Rectal smooth muscle tissue (tissue), 1 donor: ENCODE measurements at regions not wholly inside any gene's neighbourhood (a gene's known extent, or its start where the extent isn't known, plus 50 kb on each side); places are given as distances from the start of the nearest gene placed in this dataset.

Source experiments
- H3K27ac ChIP-seq: one replicate; pipeline ENCODE4 v1.7.0; 2013; ENCODE audit warnings: low read depth, low read length, inconsistent platforms
- H3K27me3 ChIP-seq: one replicate; pipeline ENCODE4 v1.7.0; 2013; ENCODE audit warnings: low read length; ENCODE audit not compliant: control insufficient read depth, insufficient read depth
- H3K36me3 ChIP-seq: one replicate; pipeline ENCODE4 v1.7.0; 2013; ENCODE audit warnings: low read length; ENCODE audit not compliant: control insufficient read depth, insufficient read depth
- H3K4me1 ChIP-seq: one replicate; pipeline ENCODE4 v1.7.0; 2013; ENCODE audit warnings: low read length; ENCODE audit not compliant: control insufficient read depth, insufficient read depth
- H3K4me3 ChIP-seq: one replicate; pipeline ENCODE4 v1.7.0; 2013; ENCODE audit warnings: low read length
- H3K9ac ChIP-seq: one replicate; pipeline ENCODE4 v1.7.0; 2013; ENCODE audit warnings: low read length

DNA sequence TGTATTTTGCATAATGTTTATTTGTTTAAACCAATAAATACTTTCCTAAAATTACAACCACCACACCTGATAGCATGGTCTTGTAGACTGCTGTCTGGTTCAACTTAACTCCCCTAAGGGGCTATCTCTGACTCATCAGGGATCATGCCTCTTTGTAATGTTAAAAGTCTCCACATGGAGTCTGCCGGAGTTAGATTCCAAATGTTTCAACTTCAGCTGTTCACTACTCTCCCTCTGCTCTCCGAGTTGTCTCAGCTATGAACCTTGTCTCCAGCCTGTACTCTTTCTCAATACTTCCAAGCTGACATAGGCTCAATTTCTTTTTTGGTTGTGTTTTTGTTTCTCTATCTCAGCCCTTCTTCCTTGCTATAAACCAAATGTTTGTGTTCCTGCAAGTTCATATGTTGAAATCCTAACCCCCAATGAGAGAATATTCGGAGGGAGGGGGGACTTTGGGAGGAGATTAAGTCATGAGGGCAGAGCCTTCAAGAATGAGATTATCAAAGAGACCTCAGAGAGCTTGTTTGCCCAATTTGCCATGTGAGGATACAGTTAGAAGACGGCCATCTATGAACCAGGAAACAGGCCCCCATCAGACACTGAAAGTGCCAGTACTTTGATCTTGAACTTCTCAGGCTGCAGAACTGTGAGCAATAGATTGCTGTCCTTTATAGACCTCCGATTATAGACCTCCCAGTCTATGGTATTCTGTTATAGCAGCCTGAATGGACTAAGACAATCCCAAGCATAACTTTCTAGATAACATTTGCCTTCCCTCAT lies 858.2 kb downstream of the VRK1 start:
- no peak overlapping the region for H3K9ac ChIP-seq
- H3K4me3 ChIP-seq, result no peak overlapping the region
- no peaks in the 10 kb centered on the region for H3K27me3 ChIP-seq
- no peaks in the 10 kb centered on the region for H3K4me1 ChIP-seq
- H3K36me3 ChIP-seq, result no peaks in the 10 kb centered on the region
- H3K27ac ChIP-seq, result no peak overlapping the region

DNA sequence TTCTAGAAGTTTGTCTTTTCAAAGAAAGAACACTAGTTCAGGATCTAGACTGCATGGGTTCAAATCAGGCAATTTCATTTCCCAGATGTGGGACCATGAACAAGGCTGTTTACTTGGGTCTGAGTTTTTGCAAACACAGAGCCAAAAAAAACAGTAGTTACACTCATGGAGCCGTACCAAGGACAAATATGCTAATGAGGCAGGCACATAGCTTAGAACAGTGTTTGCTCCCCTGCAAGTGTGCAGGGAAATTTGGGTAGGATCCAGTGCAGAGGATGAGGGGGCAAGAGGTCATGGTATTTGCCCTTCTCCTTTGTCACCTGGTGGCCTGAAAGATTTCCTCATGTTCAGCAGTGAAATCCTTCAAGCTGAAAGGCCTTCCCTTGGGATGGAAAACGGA lies 860.4 kb downstream of the VRK1 start:
- H3K9ac ChIP-seq, result no peak overlapping the region
- no peaks in the 10 kb centered on the region for H3K36me3 ChIP-seq
- no peaks in the 10 kb centered on the region for H3K27me3 ChIP-seq
- no peak overlapping the region for H3K4me3 ChIP-seq
- no peaks in the 10 kb centered on the region for H3K4me1 ChIP-seq
- H3K27ac ChIP-seq, result no peak overlapping the region

DNA sequence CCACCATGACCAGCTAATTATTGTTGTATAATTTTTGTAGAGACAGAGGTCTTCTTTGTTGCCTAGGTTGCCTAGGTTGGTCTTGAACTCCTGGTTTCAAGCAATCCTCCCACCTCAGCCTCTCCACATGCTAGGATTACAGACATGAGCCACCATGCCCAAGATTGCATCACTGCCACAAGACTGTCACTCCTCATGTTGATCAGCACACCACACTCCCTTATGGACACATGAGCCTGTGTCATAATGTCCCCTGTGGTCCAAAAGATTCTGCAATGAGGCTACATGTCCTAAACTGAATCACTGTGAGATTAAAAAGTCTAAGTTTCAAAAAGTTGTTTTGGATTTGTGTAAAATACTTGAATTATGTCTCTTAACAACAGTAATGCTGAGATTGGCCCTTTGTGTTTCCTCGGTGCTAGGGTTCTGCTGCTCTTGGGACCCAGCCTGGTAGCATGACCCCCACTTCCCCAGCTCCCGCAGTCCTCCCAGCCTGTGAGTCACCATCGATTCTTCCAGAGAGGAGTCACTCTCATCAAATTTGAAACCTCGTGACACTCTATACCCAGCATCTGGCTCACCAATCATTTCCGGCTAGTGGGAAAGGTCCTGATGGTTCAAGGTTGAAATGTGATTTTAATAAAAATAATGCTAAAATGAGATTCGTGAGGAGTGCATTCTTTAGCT lies 890.9 kb downstream of the VRK1 start:
- Histone ChIP-seq H3K27me3 (no peaks in the 10 kb centered on the region), H3K27ac (no peak overlapping the region), H3K4me1 (no peaks in the 10 kb centered on the region), H3K9ac (no peak overlapping the region), H3K36me3 (no peaks in the 10 kb centered on the region), H3K4me3 (no peak overlapping the region)

DNA sequence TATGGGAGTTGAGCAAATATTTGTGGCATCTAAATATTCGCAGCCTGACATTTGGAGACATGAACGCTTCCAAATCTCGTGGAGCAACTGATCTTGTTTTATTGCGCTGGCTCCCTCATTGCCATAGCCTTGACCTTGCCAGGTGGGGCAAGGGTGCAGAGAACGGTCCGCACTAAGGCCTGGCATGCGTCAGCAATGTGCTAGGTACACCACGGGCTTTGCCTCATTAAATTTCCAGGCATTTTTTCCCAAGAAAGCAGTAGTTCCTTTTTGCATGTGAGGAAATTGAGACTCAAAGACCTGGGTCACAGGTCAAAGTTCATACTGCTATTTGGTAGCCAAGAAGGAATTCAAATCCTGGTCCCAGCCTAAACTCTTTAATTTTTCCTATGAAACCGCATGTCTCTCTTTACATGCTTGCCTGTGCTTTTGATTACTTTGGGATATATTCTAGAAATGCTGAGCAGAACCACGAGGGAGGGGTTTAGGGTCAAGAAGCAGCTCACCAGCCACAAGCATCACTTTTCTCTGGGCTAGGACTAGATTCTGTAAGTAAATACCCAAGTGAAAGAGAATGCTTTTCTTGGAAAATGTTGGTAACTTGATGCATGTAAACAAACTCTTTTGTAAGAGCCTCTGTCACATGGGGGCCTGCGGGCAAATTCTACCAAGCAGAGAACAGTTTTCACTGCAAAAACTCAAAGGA lies 891.6 kb downstream of the VRK1 start:
- Histone ChIP-seq H3K4me3 (no peak overlapping the region), H3K4me1 (no peaks in the 10 kb centered on the region)

DNA sequence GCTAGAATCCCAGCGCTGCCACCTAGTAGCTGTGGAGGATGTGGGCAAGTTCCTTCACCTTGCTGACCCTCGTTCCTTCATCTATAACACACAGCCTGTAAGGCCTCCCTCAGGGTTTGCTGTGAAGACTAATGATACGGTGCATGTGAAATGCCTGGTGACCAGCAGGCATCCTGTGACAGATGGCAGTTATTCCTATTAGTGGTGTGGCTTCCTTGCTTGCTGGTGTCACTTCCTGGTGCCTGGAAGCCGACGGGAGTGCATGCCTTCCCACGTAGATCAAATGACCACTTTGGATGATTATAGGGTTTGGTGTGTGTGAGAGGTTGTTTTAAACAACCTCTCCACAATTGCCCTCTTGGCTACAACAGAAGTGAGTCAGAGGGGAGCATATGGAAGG lies 894.9 kb downstream of the VRK1 start:
- H3K27me3 ChIP-seq, result no peaks in the 10 kb centered on the region
- H3K27ac ChIP-seq, result no peak overlapping the region
- no peak overlapping the region for H3K4me3 ChIP-seq
- no peaks in the 10 kb centered on the region for H3K36me3 ChIP-seq
- H3K4me1 ChIP-seq, result no peaks in the 10 kb centered on the region
- no peak overlapping the region for H3K9ac ChIP-seq

More for the DNA sequence above, 891.6 kb downstream of the VRK1 start:
- no peak overlapping the region for H3K9ac ChIP-seq
- H3K27me3 ChIP-seq, result no peaks in the 10 kb centered on the region
- no peak overlapping the region for H3K27ac ChIP-seq
- no peaks in the 10 kb centered on the region for H3K36me3 ChIP-seq

DNA sequence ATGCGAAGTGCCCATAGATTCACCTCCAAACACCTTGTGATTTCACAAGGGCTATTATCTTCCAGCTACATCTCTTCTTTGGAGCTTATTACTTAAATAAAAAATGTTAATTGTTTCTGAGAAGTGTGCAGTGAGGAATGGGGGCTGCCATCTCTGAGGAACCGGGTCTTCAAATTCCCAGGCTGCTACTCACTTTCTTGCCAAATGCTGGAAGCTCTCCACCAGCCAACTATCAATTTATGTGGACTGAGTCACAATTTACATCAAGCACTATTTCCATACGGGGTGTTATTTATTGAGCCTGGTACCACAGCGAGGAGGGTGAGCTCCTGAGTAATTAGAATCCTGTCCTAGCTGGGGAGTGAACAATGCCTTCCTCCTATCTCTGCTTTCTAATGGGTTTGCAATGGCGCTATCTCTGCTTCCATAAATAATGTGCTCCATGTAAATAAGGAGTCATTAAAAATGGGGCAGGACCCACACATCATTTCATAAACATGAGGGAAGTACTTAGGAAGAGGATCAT lies 898.3 kb downstream of the VRK1 start:
- no peaks in the 10 kb centered on the region for H3K4me1 ChIP-seq

DNA sequence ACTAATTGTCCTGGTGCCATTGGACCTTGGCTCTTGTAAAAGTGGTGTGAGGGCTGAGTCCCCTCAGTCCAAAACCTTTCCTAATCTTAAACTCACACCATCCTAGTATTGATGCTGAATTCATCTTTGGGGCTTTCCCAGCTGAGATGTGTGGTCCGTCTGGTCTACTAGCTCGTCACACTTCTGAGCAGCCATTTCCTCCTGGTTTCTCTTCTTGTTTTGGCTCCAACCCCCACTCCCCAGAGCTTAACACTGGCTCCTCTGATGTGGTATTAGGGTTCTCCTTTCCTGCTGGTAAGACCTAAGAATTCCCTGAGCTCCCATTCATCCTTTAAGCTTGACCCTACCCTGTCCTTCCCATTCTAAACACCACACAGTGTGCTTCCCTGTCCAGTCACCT lies 900.6 kb downstream of the VRK1 start:
- no peak overlapping the region for H3K9ac ChIP-seq
- no peaks in the 10 kb centered on the region for H3K36me3 ChIP-seq
- H3K27ac ChIP-seq, result no peak overlapping the region
- no peaks in the 10 kb centered on the region for H3K4me1 ChIP-seq
- H3K27me3 ChIP-seq, result no peaks in the 10 kb centered on the region
- H3K4me3 ChIP-seq, result no peak overlapping the region

More for the DNA sequence above, 898.3 kb downstream of the VRK1 start:
- Histone ChIP-seq H3K36me3 (no peaks in the 10 kb centered on the region), H3K27ac (no peak overlapping the region), H3K9ac (no peak overlapping the region), H3K4me3 (no peak overlapping the region), H3K27me3 (no peaks in the 10 kb centered on the region)

DNA sequence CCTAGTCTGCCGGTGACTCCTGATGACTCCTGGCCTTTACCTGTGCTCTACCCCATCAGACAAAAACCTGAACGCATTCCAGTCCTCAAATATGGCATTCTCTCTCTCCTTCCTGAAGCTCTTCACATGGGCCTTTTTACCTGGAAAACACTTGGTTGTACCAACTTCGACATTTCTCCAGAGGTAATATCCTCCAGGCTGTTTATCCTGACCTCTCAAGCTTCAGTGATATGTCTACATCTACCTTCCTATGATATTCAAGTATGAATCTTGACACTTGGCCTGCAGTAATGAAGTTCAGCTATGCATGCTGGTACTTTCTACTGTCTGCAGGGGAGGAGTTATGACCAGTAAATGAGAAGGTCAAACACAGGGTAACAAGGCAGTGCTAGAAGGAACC lies 901.8 kb downstream of the VRK1 start:
- Histone ChIP-seq H3K27me3 (no peaks in the 10 kb centered on the region), H3K4me1 (no peaks in the 10 kb centered on the region), H3K9ac (no peak overlapping the region), H3K27ac (no peak overlapping the region), H3K4me3 (no peak overlapping the region), H3K36me3 (no peaks in the 10 kb centered on the region)

DNA sequence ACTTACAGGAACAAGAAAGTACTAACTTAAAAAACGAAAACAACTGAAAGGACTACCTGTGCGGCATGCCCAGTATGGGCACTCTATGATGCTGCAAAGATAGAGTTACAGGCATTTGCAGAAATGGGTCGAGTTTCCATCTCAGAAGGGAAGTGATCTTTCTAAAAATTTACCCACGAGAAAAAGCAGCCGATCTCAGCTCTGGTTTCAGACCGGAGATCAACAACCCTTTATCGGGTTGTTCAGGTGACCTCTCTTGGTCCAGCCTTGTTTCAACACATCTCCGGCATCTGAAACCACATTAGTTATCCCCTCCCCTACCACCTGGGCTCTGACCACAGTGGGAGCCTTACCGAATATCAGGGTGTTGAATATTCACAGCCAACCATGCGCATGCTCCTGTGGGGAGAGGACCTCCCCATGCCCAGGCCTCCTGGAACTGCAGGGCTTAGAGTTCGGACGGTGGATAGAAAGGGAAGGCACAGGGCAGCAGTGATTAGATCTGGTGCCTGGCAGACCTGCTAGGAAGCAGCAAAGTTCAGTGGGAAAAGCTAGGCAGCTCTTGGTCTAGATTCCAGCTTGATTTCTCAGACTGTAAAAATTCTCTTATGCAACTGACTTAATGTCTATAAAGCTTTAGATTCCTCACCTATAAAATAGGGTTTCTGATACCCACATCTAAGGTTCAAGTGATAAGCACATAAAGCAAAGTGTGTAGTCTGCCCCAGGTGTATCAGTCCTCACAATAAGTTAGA lies 906.0 kb downstream of the VRK1 start:
- Histone ChIP-seq H3K4me1 (no peaks in the 10 kb centered on the region), H3K36me3 (no peaks in the 10 kb centered on the region), H3K27ac (no peak overlapping the region)

DNA sequence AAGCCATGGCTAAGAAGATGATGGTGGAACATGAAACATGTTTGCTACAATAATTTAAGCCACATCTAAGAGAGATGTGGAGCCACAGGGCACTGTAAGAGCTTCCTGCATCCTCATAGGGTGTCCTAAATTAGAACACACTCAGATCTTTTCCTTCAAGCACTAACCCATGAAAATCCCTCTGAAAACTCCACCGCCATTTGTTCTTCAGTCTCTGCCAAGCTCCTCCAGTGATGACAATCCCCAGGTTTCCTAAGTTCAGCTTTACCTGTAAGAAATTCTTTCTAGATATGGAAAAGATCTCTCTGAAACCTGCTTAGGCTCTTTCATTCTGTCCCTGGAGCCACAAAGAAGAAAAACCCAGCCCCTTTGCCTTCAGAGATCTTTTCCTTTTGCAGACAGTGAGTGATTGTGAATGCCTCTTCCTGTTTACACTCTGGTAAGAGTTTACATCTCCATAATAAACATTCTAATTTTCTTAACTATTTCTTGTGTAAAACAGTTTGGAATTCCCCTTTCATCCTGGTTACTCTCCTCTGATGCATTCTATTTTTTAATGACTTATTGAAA lies 907.2 kb downstream of the VRK1 start:
- Histone ChIP-seq H3K9ac (no peak overlapping the region), H3K4me3 (no peak overlapping the region), H3K4me1 (no peaks in the 10 kb centered on the region), H3K27ac (no peak overlapping the region), H3K36me3 (no peaks in the 10 kb centered on the region), H3K27me3 (no peaks in the 10 kb centered on the region)

More for the DNA sequence above, 906.0 kb downstream of the VRK1 start:
- Histone ChIP-seq H3K27me3 (no peaks in the 10 kb centered on the region), H3K9ac (no peak overlapping the region), H3K4me3 (no peak overlapping the region)

DNA sequence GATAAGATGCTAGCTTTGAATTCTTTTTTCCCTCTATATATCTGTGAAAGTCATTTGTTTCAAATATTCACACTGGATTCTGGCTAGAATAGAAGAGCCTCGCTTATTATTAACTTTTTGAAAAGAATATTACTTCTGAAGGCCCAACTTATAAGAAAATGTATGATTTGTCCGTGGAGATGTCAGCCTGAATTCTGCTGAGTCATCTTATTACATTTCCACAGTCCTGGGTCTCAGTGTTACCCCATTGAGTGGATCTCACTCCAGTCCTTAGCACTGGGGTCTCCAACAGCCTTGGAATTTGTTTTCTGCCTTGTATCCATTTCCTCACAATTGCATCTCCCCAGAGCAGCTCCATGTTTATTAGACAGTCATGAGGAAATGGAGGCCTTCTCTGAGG lies 907.9 kb downstream of the VRK1 start:
- H3K4me3 ChIP-seq, result no peak overlapping the region
- H3K27ac ChIP-seq, result no peak overlapping the region
- H3K27me3 ChIP-seq, result no peaks in the 10 kb centered on the region
- H3K4me1 ChIP-seq, result no peaks in the 10 kb centered on the region
- no peaks in the 10 kb centered on the region for H3K36me3 ChIP-seq
- no peak overlapping the region for H3K9ac ChIP-seq

DNA sequence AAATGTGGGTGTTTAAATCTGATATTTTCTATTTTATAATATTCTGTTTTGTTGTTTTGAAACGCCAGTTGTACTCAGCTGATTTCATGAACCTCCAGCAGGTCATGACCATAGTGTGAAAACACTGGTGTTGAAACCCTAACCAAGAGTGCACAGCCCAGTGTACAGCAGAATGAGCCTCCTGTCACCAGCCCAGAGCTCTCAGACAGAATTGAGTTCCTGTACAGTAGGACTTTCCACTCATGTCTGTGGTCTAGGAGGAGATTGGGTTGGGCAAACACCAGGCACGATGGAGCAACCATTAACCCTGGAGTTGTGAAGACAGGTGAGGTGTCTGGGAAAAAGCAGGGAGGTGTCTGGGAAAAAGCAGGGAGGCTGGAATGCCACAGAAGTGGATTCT lies 908.8 kb downstream of the VRK1 start:
- Histone ChIP-seq H3K4me3 (no peak overlapping the region), H3K9ac (no peak overlapping the region), H3K27me3 (no peaks in the 10 kb centered on the region), H3K27ac (no peak overlapping the region), H3K36me3 (no peaks in the 10 kb centered on the region), H3K4me1 (no peaks in the 10 kb centered on the region)
